ENCODE measurements at regions not wholly inside any gene's neighbourhood (a gene's known extent, or its start where the extent isn't known, plus 50 kb on each side); places are given as distances from the start of the nearest gene placed in this dataset.

DNA sequence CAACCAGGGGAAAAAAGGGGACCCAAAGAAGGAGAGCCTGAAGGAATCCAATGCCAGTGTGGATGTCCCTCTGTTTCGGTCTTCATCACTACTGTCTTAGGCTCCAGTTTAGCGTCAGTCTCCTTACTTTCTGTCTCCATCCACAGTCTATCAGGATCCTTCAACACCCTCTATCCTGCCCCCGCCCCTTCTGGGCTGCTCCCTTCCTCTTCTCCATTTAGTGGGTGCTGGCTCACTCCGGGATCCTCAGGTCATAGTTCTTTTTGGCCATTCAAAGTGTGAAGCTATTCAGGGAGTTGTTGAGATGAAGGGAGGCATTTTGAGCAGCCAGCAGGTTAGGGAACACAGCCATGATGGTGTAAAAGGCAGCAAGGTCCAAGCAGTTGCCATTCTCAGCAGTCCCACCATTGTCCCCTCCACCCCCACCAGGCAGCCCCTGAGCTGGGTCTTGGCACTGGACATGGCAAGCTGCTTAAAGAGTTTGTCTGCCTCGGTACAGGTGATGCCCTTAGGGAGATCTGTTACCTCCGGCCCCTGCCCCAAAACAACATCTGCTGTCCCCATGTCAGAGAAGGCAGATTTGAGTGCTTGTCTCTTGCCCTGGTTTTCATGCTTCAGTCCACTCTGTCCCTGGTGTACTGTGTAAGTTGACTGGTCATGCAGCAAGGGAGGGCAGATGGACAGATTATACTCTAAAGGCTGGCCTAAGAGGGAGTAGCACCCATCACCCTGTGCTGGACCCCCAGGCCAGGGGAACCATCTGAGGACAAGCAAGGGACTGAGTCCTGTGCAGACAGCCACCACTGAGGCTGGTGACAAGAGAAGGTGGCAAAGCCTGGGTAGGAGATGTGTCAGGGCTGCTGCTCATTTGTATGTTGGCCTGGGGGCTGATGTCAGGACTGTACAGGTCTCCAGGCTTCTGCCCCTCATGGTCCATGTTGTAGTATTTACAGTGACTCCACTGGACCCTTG, 842.0 kb downstream of the HACE1 start:
- no peak for DNase-seq

DNA sequence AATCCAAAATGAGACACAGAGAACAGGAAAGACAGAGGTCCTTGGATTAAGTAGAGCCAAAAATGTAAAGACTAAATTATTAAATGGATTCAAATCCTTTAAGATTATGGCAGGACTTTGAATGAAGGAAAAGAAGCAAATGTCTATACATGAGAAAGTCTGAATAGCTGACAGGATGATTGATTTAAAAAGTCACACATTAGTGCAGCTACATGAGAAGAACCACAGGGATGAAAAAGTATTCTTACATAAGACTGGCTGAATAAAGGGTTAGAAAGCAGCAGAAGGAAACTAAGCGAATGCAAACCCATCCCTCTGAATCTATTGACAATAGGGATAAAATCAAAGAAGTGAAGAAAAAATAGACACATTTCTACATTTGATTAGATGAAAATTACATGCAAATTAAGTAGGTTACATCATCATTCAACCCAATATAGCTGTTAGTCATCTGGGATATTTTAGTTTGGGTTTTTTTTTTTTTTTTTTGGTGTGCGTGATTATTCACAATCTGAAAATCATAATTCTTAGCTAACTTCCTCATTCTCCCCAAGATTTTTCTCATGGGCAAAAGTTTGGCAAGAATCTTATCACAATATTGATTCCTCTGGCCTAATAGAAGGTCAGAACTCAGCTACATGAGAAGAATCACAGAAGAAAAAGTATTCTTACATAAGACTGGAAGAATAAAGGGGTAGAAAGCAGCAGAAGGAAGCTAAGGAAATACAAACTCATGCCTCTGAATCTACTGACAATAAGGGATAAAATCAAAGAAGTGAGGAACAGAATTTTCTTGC, 845.4 kb downstream of the HACE1 start:
- no peak for DNase-seq

DNA sequence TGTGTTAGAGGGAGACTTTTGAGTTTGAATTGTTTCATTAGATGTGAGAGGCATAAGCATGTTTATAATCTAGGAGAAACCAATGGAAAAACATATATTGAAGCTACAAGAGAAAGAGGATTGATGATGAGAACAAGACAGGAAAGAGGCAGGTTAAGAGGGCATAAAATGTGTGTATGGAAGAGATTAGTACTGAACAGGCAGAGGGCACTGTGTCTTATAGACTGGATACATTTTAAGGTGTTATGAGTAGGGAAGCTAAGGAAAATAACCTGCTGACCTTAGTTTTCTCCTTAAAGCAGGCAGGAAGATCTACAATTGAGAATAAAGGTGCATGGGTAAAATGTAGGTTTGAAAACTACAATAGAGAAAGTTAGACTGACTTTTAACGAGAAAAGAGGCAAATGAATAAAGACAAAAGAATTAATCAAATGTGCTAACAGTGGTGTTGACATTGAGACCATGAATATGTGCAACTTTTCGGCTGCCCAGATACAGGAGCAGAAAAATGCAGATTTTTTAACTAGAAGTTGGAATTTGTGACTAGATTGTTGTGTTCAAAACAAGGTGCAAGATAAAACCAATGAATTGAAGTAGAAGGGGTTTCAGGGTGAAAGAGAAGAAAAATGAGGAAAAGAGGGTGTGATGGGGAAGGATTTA, 846.3 kb downstream of the HACE1 start:
- DNase-seq = no peak

DNA sequence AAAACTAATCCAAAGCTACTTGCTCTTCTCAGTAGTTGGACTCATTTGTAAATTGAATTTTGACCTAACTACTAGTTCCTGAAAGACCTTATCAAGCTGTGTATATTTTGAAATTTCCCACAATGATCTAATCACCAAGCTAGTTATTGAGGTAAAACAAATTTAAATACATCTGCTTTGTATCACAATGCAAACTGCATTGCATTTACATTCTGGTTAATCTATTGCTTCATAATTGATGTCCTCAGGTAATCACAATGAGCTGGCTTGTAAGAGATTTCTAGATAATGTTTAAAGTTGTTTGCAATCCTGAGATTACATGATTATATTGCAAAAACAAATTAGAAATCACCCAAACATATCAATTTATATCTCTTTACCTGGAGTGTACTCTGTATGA, 848.8 kb downstream of the HACE1 start:
- no peak for DNase-seq

DNA sequence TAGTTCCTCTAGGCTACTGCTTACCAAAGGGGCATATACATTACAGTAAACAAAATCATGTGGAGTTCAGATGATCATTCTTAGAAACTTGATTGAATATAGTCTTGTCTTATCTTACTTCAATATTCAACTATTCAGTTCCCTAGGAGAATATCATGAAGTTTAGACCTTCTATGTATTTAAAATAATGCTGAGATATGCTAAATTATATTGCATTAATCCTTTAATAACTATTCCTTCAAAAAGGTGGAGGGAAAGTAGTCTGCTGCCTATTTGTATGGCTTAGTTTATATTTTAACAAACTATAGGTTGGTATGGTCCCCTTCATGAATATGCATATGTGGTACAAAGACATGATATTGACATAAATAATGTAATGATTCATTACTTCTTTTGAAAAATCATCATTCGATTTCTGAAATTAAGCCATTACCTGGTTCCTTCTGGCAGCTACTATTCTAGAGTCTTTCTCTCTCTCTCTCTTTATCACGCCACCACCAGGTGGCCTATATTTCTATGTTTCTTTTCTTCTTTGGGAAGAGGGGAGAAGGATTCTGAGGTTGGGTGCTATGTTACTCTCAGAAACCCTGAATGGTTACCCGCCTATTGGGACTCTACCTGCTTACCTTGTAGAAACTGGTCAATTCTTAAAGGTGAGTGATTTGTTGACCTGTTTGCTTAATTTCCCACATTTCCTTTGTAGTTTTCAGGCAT, 855.8 kb downstream of the HACE1 start:
- no peak for DNase-seq

DNA sequence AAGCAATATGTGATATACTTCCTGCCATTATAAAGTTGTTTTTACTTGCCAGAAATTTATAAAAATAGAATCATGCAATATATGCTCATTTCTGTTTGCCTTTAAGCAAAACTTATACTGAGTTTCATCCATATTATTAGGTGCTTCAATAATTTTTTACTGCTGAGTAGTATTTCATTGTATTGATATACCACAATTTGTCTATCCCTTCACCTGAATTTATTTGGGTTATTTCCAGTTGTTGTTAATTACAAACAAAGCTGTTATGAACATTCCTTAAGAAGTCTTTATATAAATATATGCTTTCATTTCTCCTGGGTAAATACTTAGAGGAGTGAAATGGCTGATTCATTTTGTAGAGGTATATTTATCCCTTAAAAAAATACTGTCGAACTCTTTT, 864.1 kb downstream of the HACE1 start:
- DNase-seq = no peak

DNA sequence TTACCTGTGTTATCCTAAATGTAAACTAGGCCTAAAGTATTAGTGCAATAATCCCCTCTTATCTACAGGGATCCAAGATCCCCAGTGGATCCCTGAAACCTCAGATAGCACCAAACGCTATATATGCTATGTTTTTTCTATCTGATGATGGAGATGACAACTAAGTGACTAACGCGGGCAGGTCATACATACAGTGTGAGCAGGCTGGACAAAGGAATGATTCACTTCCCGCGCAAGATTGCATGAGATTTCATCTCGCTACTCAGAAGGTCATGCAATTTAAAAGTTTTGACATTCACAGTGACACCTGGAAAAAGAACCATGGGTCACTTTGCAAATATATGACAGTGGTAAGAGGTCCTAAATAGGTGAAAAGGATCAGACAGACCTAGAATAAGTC, 875.9 kb downstream of the HACE1 start:
- no peak for DNase-seq

DNA sequence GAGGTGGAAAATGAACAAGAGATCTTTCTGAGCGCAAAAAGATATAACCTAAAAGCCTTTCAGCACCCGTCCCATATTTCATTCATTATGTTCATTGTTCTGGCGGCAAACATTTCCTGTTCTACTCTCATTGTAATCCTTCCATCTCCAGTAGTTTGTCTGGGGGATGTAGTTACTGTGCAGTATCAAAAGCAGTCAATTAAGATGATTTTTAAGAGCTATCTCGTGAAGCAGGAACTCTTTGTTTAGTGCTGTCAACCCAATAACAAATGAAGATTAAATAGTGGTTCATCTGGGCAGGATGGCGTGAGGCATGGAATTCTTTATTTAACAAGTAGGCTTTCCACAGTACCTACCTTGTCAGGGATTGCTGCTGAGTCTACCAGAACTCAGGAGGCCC, 876.7 kb downstream of the HACE1 start:
- no peak for DNase-seq

DNA sequence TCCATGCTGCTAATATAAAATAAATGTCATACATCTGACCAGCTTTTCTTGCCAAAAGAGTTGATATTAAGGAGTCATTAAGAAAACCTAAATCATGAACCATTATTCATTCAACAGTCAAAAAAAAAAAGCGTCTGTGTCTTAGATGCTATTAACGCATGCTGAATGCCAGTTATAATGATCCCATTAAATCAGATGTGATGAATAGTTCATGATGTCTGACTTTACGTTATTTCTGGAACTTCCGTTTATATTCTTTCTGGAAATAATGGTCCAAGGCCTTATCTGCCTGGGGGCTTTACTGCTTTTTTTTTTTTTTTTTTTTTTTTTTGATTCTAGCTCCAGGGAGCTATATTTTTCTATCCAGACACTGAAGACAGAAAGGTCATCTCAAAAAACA, 877.1 kb downstream of the HACE1 start:
- DNase-seq = no peak

DNA sequence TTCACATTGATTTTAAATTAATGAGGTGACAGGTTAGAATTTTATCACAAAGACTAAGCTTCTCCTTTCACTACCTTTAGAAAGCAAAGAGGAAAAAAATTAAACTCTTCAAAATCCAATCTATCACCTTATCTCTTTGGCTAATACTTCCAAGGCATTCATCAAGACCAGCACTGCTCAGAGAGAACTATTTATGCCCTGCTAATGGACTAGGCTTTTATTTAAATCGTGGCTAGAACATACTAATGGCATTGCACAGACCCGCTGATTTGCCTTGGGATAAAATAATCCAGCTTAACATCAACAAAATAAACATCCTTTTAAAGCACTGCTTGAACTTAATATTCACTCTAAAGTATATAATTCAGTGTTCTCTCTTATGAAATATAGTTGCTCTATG, 880.4 kb downstream of the HACE1 start:
- no peak for DNase-seq

DNA sequence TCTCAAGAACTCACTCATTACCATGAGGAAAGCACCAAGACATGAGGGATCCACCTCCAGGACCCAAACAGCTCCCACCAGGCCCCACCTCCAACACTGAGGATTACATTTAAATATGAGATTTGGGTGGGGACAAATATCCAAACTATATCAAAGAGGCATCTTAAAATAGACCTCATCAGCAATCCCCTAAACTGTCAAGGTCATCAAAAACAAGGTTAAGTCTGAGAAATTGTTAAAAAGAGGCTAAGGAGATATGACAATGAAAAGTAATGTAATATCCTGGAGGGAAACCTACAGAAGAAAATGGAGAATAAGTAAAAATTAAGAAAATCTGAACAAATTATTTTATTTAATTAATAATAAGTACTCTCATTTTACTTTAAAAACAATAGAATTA, 922.3 kb downstream of the HACE1 start:
- no peak for DNase-seq

DNA sequence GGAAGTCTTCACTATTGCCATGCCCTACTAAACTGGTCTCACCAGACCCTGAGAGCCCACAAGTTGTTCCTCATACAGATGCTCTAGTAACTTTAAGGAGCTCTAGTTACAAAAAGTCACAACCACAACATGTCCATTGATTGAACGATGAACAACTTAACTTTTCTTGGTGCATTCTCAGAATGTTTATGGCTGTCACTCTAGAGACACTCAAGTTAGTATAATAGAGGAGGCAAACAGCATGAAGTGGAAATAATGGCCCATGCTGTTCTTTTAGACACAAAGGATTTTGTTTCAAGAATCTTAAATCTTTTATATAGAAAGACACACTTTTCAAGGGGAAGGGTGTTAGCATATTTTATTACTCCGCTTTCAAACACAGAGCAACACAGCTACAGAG, 934.4 kb downstream of the HACE1 start:
- no peak for DNase-seq

DNA sequence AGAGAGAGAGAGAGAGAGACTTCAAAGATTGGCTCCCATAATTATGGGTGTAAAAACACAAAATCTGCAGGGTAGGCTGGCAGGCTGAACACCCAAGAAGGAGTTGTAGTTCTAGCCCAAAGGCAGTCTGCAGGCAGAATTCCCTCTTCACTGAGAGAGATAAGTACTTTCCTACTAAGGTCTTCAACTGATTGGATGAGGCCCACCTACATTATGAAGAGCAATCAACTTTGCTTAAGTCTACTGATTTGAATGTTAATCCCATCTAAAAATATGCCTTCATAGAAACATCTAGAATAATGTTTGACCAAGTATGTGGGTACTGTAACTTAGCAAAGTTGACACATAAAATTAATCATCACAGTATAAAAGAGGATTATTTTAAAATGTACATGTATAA, 949.7 kb downstream of the HACE1 start:
- no peak for DNase-seq

DNA sequence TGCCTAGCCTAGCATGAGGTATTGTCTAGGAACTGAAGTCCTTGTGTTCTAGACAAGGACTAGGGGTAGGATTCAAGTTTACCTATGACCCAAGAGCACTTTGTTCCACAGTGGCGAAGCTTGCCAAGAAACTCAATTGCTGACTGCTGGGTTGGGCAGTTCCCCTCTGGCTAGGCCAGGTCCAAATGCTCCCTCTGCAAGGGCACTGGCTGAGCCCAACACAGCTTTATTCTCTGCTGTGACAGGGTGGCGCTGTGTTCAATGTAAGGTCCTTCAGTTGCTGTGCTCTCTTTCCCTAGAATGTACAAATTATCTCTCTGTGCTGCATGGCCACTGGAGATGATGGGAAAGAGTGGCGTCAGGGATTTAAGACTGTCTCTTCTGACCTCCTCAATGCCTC, 950.8 kb downstream of the HACE1 start:
- no peak for DNase-seq

DNA sequence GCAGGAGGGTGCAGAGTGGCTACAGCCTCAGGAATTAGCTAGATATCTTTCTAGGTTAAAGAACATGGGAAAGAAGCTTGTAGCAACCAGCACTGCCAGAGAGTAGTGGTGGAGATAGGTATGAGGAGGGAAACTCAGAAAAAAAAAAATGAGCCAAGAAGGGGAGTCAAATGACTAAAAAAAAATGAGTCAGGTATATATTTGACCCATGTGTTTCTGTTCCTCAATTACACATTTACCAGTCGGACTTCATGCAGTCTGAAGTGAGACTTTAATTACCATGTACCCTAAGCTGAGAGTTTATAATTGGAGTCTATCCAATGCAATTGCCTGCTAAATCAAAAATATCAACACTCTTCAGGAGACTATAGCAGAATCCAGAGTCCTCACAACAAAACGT, 964.6 kb downstream of the HACE1 start:
- DNase-seq = no peak

DNA sequence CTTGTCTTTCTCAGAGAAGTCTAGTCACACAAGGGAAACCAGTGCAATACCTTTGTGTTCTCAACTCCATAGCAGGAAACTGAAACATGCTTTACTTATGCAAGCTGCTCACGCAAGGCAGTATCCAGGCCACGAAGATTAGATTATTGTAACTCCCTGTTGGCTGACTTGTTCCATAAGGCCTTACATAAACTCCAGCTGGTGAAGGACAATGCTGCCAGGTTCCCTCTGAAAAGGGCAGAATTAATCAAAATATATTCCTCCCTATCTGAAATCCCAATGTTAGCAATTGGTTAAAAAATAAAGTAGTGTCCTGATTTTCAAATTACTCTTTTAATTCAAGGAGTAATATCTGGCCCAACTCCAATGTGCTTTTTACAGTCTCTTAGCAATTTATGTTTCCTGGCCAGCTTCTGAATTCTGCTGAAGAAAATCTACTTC, 966.6 kb downstream of the HACE1 start:
- no peak for DNase-seq

DNA sequence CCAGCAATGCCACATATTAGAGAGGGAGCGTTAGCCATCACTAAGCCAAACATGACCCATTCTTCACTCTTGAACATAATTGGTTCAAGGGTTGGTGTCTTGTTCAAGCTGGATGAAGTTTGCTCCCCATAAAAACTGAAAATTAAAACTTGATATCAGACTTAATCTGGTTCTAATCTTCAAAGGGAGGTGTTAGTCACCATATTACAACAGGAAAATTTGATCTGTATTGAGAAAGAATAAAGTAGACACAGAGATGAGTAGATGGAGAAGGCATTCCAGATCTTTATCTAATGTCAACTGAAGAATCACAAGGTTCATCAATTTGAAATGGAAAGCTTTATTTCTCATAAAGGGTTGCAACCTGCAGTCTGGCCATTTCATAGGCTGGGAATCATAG, 972.8 kb downstream of the HACE1 start:
- no peak for DNase-seq

DNA sequence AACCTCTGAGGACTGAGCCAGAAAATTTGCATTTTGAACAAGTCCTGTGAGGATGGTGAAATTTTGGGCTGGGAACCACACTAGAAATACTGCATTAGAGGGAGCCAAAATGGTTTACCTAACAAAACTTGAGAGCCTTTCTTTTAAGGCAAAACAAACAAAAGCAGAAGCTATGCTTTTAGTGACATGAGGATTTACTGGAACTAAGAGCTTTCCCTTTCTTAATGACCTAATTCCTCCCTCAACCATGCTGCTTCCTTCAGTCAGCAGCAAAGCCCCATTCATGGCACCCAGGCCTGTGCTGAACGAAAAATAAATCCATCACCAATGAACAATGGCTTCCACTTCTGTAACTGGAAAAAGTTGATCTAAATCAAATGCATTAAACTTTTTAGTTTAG, 974.3 kb downstream of the HACE1 start:
- no peak for DNase-seq

DNA sequence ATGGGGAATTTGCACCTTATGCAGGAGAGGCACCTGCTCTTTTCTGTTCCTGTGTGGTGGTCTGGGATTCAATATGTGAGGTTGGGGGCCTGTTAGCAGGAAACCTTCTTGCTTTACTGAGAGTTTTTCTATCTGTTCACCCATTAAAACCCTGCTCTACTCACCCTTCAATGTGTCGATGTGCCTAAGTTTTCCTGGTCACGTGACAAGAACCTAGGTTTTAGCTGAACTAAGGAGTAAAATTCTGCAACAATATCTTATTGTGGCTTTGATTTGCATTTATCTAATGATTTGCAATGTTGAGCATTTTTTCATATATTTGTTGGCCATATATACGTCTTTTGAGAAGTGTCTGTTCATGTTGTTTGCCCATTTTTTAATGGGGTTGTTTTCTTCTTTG, 979.9 kb downstream of the HACE1 start:
- DNase-seq = no peak

DNA sequence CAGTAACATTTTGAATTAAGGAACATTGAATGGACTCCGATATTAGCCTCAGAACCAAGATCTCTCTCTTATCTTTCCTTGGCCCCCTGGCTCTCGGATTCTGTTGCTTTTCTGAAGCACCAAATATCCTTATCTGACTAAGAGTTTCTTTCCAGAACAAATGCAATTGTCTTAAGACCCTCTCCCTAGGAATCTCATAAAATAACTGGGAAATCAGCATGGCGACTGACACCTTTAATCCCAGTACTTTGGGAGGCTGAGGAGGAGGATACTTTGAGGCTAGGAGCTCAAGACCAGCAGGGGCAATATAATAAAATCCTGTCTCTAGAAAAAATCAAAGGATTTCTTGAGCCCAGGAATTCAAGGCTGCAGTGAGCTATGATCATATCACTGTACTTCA, 984.5 kb downstream of the HACE1 start:
- DNase-seq = no peak

DNA sequence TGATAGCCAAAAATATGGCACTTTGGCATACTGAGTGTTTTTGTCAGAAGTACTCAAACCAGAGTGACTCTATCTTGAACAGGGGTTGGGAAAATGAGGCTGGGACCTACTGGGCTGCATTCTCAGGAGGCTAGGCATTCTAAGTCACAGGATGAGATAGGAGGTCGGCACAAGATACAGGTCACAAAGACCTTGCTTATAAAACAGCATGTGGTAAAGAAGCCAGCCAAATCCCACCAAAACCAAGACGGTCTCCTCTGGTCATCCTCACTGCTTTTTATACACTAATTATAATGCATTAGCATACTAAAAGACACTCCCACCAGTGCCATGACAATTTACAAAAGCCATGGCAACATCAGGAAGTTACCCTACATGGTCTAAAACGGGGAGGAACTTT, 985.1 kb downstream of the HACE1 start:
- DNase-seq = no peak

DNA sequence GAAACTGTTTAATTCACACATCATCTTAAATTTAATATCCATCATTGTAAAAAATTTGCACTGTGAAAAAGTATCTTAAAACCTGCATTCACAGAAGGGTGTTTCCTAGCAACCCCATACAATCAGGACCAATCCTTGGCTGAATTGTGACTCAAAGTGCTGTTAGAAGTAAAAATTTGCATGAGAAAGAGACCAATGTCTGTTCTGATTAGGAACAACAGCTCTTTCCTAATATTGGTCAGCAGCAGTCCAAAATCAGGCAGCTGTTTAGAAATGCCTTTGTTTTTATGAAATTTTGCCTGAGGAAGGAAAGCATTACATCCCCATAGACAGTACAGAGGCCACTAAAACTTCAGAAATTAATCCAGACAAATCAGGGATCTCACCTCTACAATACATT, 987.0 kb downstream of the HACE1 start:
- DNase-seq = no peak

DNA sequence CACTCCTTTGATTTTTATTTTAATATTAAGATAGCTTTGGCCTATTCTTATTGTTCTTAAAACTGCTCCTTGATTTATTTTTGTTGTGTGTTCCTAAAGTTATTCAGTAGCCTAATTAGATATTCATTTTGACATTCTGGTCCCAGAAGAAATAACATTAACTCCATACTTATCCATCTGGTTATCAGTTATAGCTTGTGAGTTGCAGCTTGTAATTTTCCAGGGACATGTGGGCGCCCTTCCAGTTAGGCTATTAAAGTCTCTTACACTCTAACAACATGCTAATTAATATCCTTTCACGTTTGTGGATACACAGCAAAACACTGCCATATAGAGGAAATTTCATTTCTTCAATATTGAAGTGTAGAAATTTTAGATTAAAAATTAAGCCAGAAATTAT, 987.5 kb downstream of the HACE1 start:
- no peak for DNase-seq

Data from amniotic stem cell (primary cell).